OCI-LY3 (cell line): ENCODE measurements at regions not wholly inside any gene's neighbourhood (a gene's known extent, or its start where the extent isn't known, plus 50 kb on each side); places are given as distances from the start of the nearest gene placed in this dataset.
A peak's percentile ranks its signal among the peaks of the same experiment; 100 is the strongest.

ENCODE experiments used
- H2AFZ ChIP-seq: fragments of 200-600, 300-600 bp; shearing (Covaris generic); 2 replicates; pipeline ENCODE4 v1.6.0; 2014; ENCODE audit warnings: antibody characterized with exemption, low read depth, low read length
- H3K27ac ChIP-seq: fragments of 200-600, 300-600 bp; sonication (generic); 2 replicates; pipeline ENCODE4 v1.5.1; 2014; ENCODE audit warnings: mild to moderate bottlenecking, low read length, moderate library complexity, mixed read lengths
- H3K27me3 ChIP-seq: fragments of 200-600, 300-600 bp; sonication (generic); 2 replicates; pipeline ENCODE4 v1.6.1; 2014; ENCODE audit warnings: low read depth, low read length, mixed read lengths
- H3K36me3 ChIP-seq: fragments of 200-600, 300-600 bp; sonication (generic); replicated peaks from 2 replicates; pipeline ENCODE3; 2014; ENCODE audit warnings: low read depth, low read length, mixed read lengths
- H3K4me1 ChIP-seq: fragments of 300-600, 200-600 bp; sonication (generic); 2 replicates; pipeline ENCODE4 v1.6.1; 2014; ENCODE audit warnings: low read length, mixed read lengths
- H3K4me2 ChIP-seq: fragments of 200-600, 300-600 bp; sonication (generic); 2 replicates; pipeline ENCODE4 v1.6.1; 2014; ENCODE audit warnings: low read length, mixed read lengths
- H3K4me3 ChIP-seq: fragments of 300-600, 200-600 bp; sonication (generic); 2 replicates; pipeline ENCODE4 v1.5.1; 2014; ENCODE audit warnings: antibody characterized with exemption, mild to moderate bottlenecking, low read length, moderate library complexity
- H3K79me2 ChIP-seq: fragments of 300-600, 200-600 bp; shearing (Covaris generic); 2 replicates; pipeline ENCODE4 v1.6.1; 2014; ENCODE audit warnings: mild to moderate bottlenecking, low read length, mixed read lengths
- H3K9ac ChIP-seq: fragments of 300-600, 200-600 bp; shearing (Covaris generic); 2 replicates; pipeline ENCODE4 v1.6.0; 2014; ENCODE audit warnings: mild to moderate bottlenecking, low read length, moderate library complexity
- H3K9me3 ChIP-seq: fragments of 200-600, 300-600 bp; shearing (Covaris generic); 2 replicates; pipeline ENCODE4 v1.6.1; 2014; ENCODE audit warnings: low read length, mixed read lengths; ENCODE audit not compliant: insufficient read depth
- H4K20me1 ChIP-seq: fragments of 200-600, 300-600 bp; sonication (generic); 2 replicates; pipeline ENCODE4 v1.6.1; 2016; ENCODE audit warnings: low read length, mixed read lengths; ENCODE audit not compliant: insufficient read depth
- CTCF ChIP-seq: fragments of 200-600, 300-600 bp; sonication (generic); IDR thresholded peaks from 2 replicates; pipeline ENCODE4 v1.5.1; 2014; ENCODE audit warnings: antibody characterized with exemption, low read length, low read depth
- EZH2phosphoT487 ChIP-seq: fragments of 200-600 bp; shearing (Covaris generic); IDR thresholded peaks from 2 replicates; pipeline ENCODE4 v1.6.1; 2018; ENCODE audit warnings: antibody characterized with exemption, mixed run types, low read depth

- no peak overlapping the region for H3K27ac ChIP-seq
- TF ChIP-seq EZH2phosphoT487 (no peak), CTCF (no peak)
- H3K4me2 ChIP-seq: no peak overlapping the region
- no peak overlapping the region for H3K4me3 ChIP-seq
- H4K20me1 ChIP-seq: no peaks in the 10 kb centered on the region
- no peaks in the 10 kb centered on the region for H3K36me3 ChIP-seq
- peaks cover 27% of the 10 kb centered on the region; the same call in 1 of the 2 replicates for H3K27me3 ChIP-seq
- H3K9me3 ChIP-seq: no peaks in the 10 kb centered on the region
- H3K4me1 ChIP-seq: no peaks in the 10 kb centered on the region
- H3K79me2 ChIP-seq: no peaks in the 10 kb centered on the region
- no peak overlapping the region for H2AFZ ChIP-seq
- no peak overlapping the region for H3K9ac ChIP-seq
Observed at GRCh38 chr3:124615896-124616543, 114.2 kb upstream of the UMPS start.

GRCh38 chr3:124617177-124617576, 113.1 kb upstream of the UMPS start:
- peaks cover 27% of the 10 kb centered on the region; the same call in 1 of the 2 replicates for H3K27me3 ChIP-seq
- no peak overlapping the region for H2AFZ ChIP-seq
- no peak overlapping the region for H3K9ac ChIP-seq
- no peak overlapping the region for H3K27ac ChIP-seq
- no peak overlapping the region for H3K4me3 ChIP-seq
- H3K4me2 ChIP-seq: no peak overlapping the region
- TF ChIP-seq EZH2phosphoT487 (no peak), CTCF (no peak)
- H3K9me3 ChIP-seq: no peaks in the 10 kb centered on the region
- H3K36me3 ChIP-seq: no peaks in the 10 kb centered on the region
- H3K4me1 ChIP-seq: no peaks in the 10 kb centered on the region
- no peaks in the 10 kb centered on the region for H4K20me1 ChIP-seq
- no peaks in the 10 kb centered on the region for H3K79me2 ChIP-seq

- no peak overlapping the region for H3K4me2 ChIP-seq
- no peaks in the 10 kb centered on the region for H3K36me3 ChIP-seq
- no peaks in the 10 kb centered on the region for H3K9me3 ChIP-seq
- no peak overlapping the region for H3K9ac ChIP-seq
- no peaks in the 10 kb centered on the region for H3K4me1 ChIP-seq
- no peaks in the 10 kb centered on the region for H4K20me1 ChIP-seq
- no peak for TF ChIP-seq CTCF
- no peak for TF ChIP-seq EZH2phosphoT487
- peaks cover 13% of the 10 kb centered on the region; the same call in 1 of the 2 replicates for H3K27me3 ChIP-seq
- no peak overlapping the region for H3K4me3 ChIP-seq
- H3K27ac ChIP-seq: no peak overlapping the region
- H3K79me2 ChIP-seq: no peaks in the 10 kb centered on the region
- no peak overlapping the region for H2AFZ ChIP-seq
Observed at GRCh38 chr3:124619887-124620599, 110.2 kb upstream of the UMPS start.

- peak overlapping the region; percentile 11; the same call in 1 of the 2 replicates for H2AFZ ChIP-seq
- no peaks in the 10 kb centered on the region for H3K79me2 ChIP-seq
- H4K20me1 ChIP-seq: no peaks in the 10 kb centered on the region
- H3K9me3 ChIP-seq: no peaks in the 10 kb centered on the region
- H3K4me3 ChIP-seq: no peak overlapping the region
- no peak overlapping the region for H3K9ac ChIP-seq
- no peak overlapping the region for H3K27ac ChIP-seq
- peaks cover 7% of the 10 kb centered on the region; the same call in 1 of the 2 replicates for H3K27me3 ChIP-seq
- no peak for TF ChIP-seq EZH2phosphoT487
- TF ChIP-seq CTCF: no peak
- H3K4me1 ChIP-seq: no peaks in the 10 kb centered on the region
- no peaks in the 10 kb centered on the region for H3K36me3 ChIP-seq
- no peak overlapping the region for H3K4me2 ChIP-seq
Observed at GRCh38 chr3:124620600-124621063, 109.6 kb upstream of the UMPS start.
